OCI-LY3 (cell line): ENCODE measurements at regions not wholly inside any gene's neighbourhood (a gene's known extent, or its start where the extent isn't known, plus 50 kb on each side); places are given as distances from the start of the nearest gene placed in this dataset.

Experiments
- CTCF ChIP-seq: fragments of 200-600, 300-600 bp; sonication (generic); IDR thresholded peaks from 2 replicates; pipeline ENCODE4 v1.5.1; 2014; ENCODE audit warnings: antibody characterized with exemption, low read length, low read depth
- EZH2phosphoT487 ChIP-seq: fragments of 200-600 bp; shearing (Covaris generic); IDR thresholded peaks from 2 replicates; pipeline ENCODE4 v1.6.1; 2018; ENCODE audit warnings: antibody characterized with exemption, mixed run types, low read depth

GRCh38 chrY:19392876-19393275 lies 351.6 kb downstream of the KDM5D start:
- TF ChIP-seq CTCF (no peak), EZH2phosphoT487 (no peak)
